ENCODE measurements at regions not wholly inside any gene's neighbourhood (a gene's known extent, or its start where the extent isn't known, plus 50 kb on each side); places are given as distances from the start of the nearest gene placed in this dataset.

DNA sequence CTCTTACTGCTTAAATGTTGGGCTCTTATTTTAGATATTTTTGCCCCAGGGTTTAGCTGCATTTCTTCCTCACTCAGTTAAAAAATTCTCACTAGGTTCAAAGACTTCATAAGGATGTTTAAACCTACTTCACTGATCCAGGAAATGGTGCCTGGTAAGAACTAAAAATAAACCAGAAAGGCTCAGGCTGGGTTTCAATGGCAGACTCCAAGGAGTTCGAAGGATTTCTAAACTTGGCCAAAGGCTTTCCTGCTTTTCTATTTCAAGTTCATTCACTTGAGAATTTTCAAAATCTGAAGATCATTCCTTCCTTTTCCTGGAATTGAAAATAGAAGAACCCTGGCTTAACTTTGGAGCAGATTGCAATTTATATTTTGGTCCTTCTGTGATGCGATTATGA is 193.0 kb upstream of the MAP1B start:
- TF ChIP-seq, protein P1, sequence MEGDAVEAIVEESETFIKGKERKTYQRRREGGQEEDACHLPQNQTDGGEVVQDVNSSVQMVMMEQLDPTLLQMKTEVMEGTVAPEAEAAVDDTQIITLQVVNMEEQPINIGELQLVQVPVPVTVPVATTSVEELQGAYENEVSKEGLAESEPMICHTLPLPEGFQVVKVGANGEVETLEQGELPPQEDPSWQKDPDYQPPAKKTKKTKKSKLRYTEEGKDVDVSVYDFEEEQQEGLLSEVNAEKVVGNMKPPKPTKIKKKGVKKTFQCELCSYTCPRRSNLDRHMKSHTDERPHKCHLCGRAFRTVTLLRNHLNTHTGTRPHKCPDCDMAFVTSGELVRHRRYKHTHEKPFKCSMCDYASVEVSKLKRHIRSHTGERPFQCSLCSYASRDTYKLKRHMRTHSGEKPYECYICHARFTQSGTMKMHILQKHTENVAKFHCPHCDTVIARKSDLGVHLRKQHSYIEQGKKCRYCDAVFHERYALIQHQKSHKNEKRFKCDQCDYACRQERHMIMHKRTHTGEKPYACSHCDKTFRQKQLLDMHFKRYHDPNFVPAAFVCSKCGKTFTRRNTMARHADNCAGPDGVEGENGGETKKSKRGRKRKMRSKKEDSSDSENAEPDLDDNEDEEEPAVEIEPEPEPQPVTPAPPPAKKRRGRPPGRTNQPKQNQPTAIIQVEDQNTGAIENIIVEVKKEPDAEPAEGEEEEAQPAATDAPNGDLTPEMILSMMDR (IDR thresholded peaks at IDR 0.05) = no peak
- no peak for TF ChIP-seq POLR2A (IDR thresholded peaks at IDR 0.05)
